Common myeloid progenitor, CD34-positive (primary cell): ENCODE measurements at regions not wholly inside any gene's neighbourhood (a gene's known extent, or its start where the extent isn't known, plus 50 kb on each side); places are given as distances from the start of the nearest gene placed in this dataset.

Source experiments
- CTCF ChIA-PET: fragments of 350-600 bp; sonication (Branson Sonifier 250); formaldehyde crosslinking; loops from one replicate; lab custom pipeline; 2021; ENCODE audit warnings: antibody characterized with exemption; lab: Charles Lee
- POLR2A ChIA-PET: fragments of 350-600 bp; sonication (Branson Sonifier 250); formaldehyde crosslinking; loops from one replicate; lab custom pipeline; 2021; ENCODE audit warnings: antibody characterized with exemption; lab: Charles Lee
- DNase-seq, 3 donors: peaks; one replicate each; pipeline versions ENCODE4 v3.0.0 to v3.0.0-alpha.2; 2013
- H3K27ac ChIP-seq, 2 experiments: 1 replicate in 1 of 2; 2 replicates in 1 of 2; pipeline ENCODE4 v1.7.0; 2013; ENCODE audit warnings: inconsistent platforms in 2 of 2, low read length in 2 of 2, mild to moderate bottlenecking in 2 of 2, low read depth in 1 of 2, moderate library complexity in 1 of 2; ENCODE audit not compliant: severe bottlenecking in 2 of 2, insufficient read depth in 1 of 2, poor library complexity in 1 of 2
- H3K27me3 ChIP-seq, 5 experiments: replicated peaks in 2 of 5; 1 replicate in 3 of 5; 2 replicates in 2 of 5; pipeline versions ENCODE4 v1.6.1 to v1.7.0; 2013; ENCODE audit warnings: low read length in 4 of 5, mild to moderate bottlenecking in 2 of 5, moderate library complexity in 2 of 5, inconsistent platforms in 1 of 5; ENCODE audit not compliant: insufficient read depth in 5 of 5, control insufficient read depth in 4 of 5
- H3K36me3 ChIP-seq, 4 experiments: 1 replicate in 2 of 4; 2 replicates in 2 of 4; pipeline versions ENCODE4 v1.6.1 to v1.7.0; 2013; ENCODE audit warnings: low read length in 3 of 4, control low read depth in 1 of 4, mild to moderate bottlenecking in 1 of 4; ENCODE audit not compliant: control insufficient read depth in 4 of 4, insufficient read depth in 4 of 4
- H3K4me1 ChIP-seq, 4 experiments: 1 replicate in 3 of 4; 2 replicates in 1 of 4; pipeline versions ENCODE4 v1.6.1 to v1.7.1; 2013; ENCODE audit warnings: low read length in 3 of 4, mild to moderate bottlenecking in 3 of 4, control low read depth in 1 of 4, inconsistent platforms in 1 of 4, moderate library complexity in 1 of 4; ENCODE audit not compliant: control insufficient read depth in 4 of 4, insufficient read depth in 4 of 4; ENCODE audit errors: control extremely low read depth in 1 of 4
- H3K4me3 ChIP-seq, 7 experiments: 1 replicate in 4 of 7; 2 replicates in 3 of 7; pipeline versions ENCODE4 v1.5.1 to v1.7.0; 2013; ENCODE audit warnings: mild to moderate bottlenecking in 7 of 7, low read length in 6 of 7, moderate library complexity in 6 of 7, inconsistent platforms in 2 of 7, low read depth in 2 of 7, control low read depth in 1 of 7; ENCODE audit not compliant: insufficient read depth in 4 of 7, control insufficient read depth in 1 of 7; ENCODE audit errors: extremely low read depth in 1 of 7
- H3K9me3 ChIP-seq, 5 experiments: 1 replicate in 4 of 5; 2 replicates in 1 of 5; pipeline versions ENCODE4 v1.6.1 to v1.7.1; 2013; ENCODE audit warnings: low read length in 4 of 5, mild to moderate bottlenecking in 2 of 5, inconsistent platforms in 1 of 5, low read depth in 1 of 5, moderate library complexity in 1 of 5; ENCODE audit not compliant: control insufficient read depth in 4 of 5, insufficient read depth in 2 of 5; ENCODE audit errors: control extremely low read depth in 1 of 5
- WGBS: methylation state at CpG from one replicate; pipeline ENCODE4 v1.1.5; 2013; ENCODE audit not compliant: insufficient coverage; 5-methylcytosine and 5-hydroxymethylcytosine counted together

- POLR2A ChIA-PET, result no interaction called here
- Histone ChIP-seq H3K36me3 (no peaks in the 10 kb centered on the region), H3K9me3 (no peaks in the 10 kb centered on the region), H3K27me3 (peaks cover 0 to 10% (median 4%) of the 10 kb centered on the region in 5 experiments), H3K4me1 (peaks cover 0 to 5% (median 0%) of the 10 kb centered on the region in 4 experiments), H3K4me3 (no peak overlapping the region), H3K27ac (no peak overlapping the region)
- WGBS, result 82% methylated on average over 2 of the region's 3 CpGs
- DNase-seq, result no peak
- CTCF ChIA-PET, result no interaction called here
Measured at GRCh38 chr1:38529946-38530345, 329.6 kb downstream of the RRAGC start.

- Histone ChIP-seq H3K36me3 (no peaks in the 10 kb centered on the region), H3K4me1 (peaks cover 0 to 5% (median 0%) of the 10 kb centered on the region in 4 experiments), H3K9me3 (no peaks in the 10 kb centered on the region), H3K4me3 (no peak overlapping the region), H3K27ac (no peak overlapping the region), H3K27me3 (peaks cover 0 to 8% (median 4%) of the 10 kb centered on the region in 5 experiments)
- POLR2A ChIA-PET, result no interaction called here
- WGBS, result 72% methylated on average over 4 of the region's 7 CpGs
- CTCF ChIA-PET, result interaction anchor here (0.6 kb wide), 1 partner anchor 1377 kb away, joined by 3 read pairs; no protein-coding TSS in a partner anchor
- no peak for DNase-seq
Measured at GRCh38 chr1:38529391-38529790, 330.2 kb downstream of the RRAGC start.

- no peak for DNase-seq
- Histone ChIP-seq H3K4me1 (peaks cover 0 to 5% (median 0%) of the 10 kb centered on the region in 4 experiments), H3K36me3 (no peaks in the 10 kb centered on the region), H3K9me3 (no peaks in the 10 kb centered on the region), H3K4me3 (no peak overlapping the region), H3K27me3 (peaks cover 0 to 15% (median 2%) of the 10 kb centered on the region in 5 experiments), H3K27ac (no peak overlapping the region)
- WGBS, result 42% methylated on average over 2 of the region's 3 CpGs
- CTCF ChIA-PET, result interaction anchor here (0.6 kb wide), 1 partner anchor 1378 kb away, joined by 3 read pairs; no protein-coding TSS in a partner anchor
- POLR2A ChIA-PET, result no interaction called here
Measured at GRCh38 chr1:38528623-38529022, 330.9 kb downstream of the RRAGC start.

GRCh38 chr1:38527373-38527966 lies 332.1 kb downstream of the RRAGC start:
- Histone ChIP-seq H3K9me3 (no peaks in the 10 kb centered on the region), H3K27me3 (peaks cover 0 to 23% (median 6%) of the 10 kb centered on the region in 5 experiments), H3K4me1 (peaks cover 0 to 5% (median 0%) of the 10 kb centered on the region in 4 experiments), H3K4me3 (peak overlapping the region in 1 of 7 experiments; percentile 4), H3K27ac (no peak overlapping the region), H3K36me3 (no peaks in the 10 kb centered on the region)
- 53% methylated on average over 3 of the region's 6 CpGs for WGBS
- ChIA-PET CTCF (no interaction called here), POLR2A (no interaction called here)
- peak; percentile 28 to 66 (median 53) for DNase-seq

GRCh38 chr1:38526046-38526445 lies 333.5 kb downstream of the RRAGC start:
- 84% methylated on average over 3 of the region's 7 CpGs for WGBS
- Histone ChIP-seq H3K36me3 (no peaks in the 10 kb centered on the region), H3K4me1 (peaks cover 0 to 5% (median 0%) of the 10 kb centered on the region in 4 experiments), H3K9me3 (no peaks in the 10 kb centered on the region), H3K27me3 (peaks cover 0 to 29% (median 6%) of the 10 kb centered on the region in 5 experiments), H3K4me3 (no peak overlapping the region), H3K27ac (no peak overlapping the region)
- DNase-seq, result no peak
- CTCF ChIA-PET, result no interaction called here
- POLR2A ChIA-PET, result no interaction called here

GRCh38 chr1:38525343-38526043 lies 334.1 kb downstream of the RRAGC start:
- no peaks in the 10 kb centered on the region for H3K9me3 ChIP-seq
- H3K4me3 ChIP-seq, result no peak overlapping the region
- no peak overlapping the region for H3K27ac ChIP-seq
- peaks cover 0 to 5% (median 0%) of the 10 kb centered on the region in 4 experiments for H3K4me1 ChIP-seq
- H3K27me3 ChIP-seq, result peaks cover 0 to 29% (median 6%) of the 10 kb centered on the region in 5 experiments
- no peaks in the 10 kb centered on the region for H3K36me3 ChIP-seq
- ChIA-PET CTCF (no interaction called here), POLR2A (no interaction called here)
- WGBS, result 94% methylated on average over 2 of the region's 4 CpGs
- no peak for DNase-seq

- DNase-seq, result no peak
- peaks cover 0 to 34% (median 6%) of the 10 kb centered on the region in 5 experiments for H3K27me3 ChIP-seq
- WGBS, result 95% methylated on average over 3 of the region's 8 CpGs
- H3K4me3 ChIP-seq, result no peak overlapping the region
- H3K36me3 ChIP-seq, result no peaks in the 10 kb centered on the region
- POLR2A ChIA-PET, result no interaction called here
- peaks cover 0 to 5% (median 0%) of the 10 kb centered on the region in 4 experiments for H3K4me1 ChIP-seq
- CTCF ChIA-PET, result no interaction called here
- H3K9me3 ChIP-seq, result no peaks in the 10 kb centered on the region
- H3K27ac ChIP-seq, result no peak overlapping the region
Measured at GRCh38 chr1:38524025-38524641, 335.4 kb downstream of the RRAGC start.
